PFSK-1 (cell line): ENCODE measurements at regions not wholly inside any gene's neighbourhood (a gene's known extent, or its start where the extent isn't known, plus 50 kb on each side); places are given as distances from the start of the nearest gene placed in this dataset.

Experiments used
- FOXP2 ChIP-seq: optimal IDR thresholded peaks from 2 replicates; pipeline ENCODE3; 2011; ENCODE audit warnings: borderline replicate concordance, control low read depth, inconsistent platforms; ENCODE audit not compliant: insufficient read depth; ENCODE audit errors: extremely low read length, extremely low read depth
- POLR2AphosphoS5 ChIP-seq: IDR thresholded peaks from 2 replicates; pipeline ENCODE4 v1.6.1; 2012; ENCODE audit warnings: low read depth, mild to moderate bottlenecking, control low read depth, low read length, moderate library complexity
- REST ChIP-seq, 2 experiments: IDR thresholded peaks; 2 replicates each; pipeline versions ENCODE4 v1.6.1 to v1.8.0; 2011 to 2012; ENCODE audit warnings: low read depth in 2 of 2, low read length in 2 of 2, control low read depth in 1 of 2, inconsistent platforms in 1 of 2, mild to moderate bottlenecking in 1 of 2, moderate library complexity in 1 of 2; ENCODE audit not compliant: insufficient read depth in 1 of 2
- SIN3A ChIP-seq: IDR thresholded peaks from 2 replicates; pipeline ENCODE4 v1.6.1; 2012; ENCODE audit warnings: mild to moderate bottlenecking, low read length, moderate library complexity, borderline replicate concordance; ENCODE audit not compliant: insufficient read depth
- TAF1 ChIP-seq: IDR thresholded peaks from 2 replicates; pipeline ENCODE4 v1.6.1; 2012; ENCODE audit warnings: low read length, control low read depth, borderline replicate concordance; ENCODE audit not compliant: insufficient read depth

- TF ChIP-seq REST (IDR thresholded peaks at IDR 0.05; ENCODE audit: insufficient read depth in 1 of 2, low read depth in 2 of 2, low read length in 2 of 2) (no peak), FOXP2 (no peak), POLR2AphosphoS5 (no peak), SIN3A (no peak), TAF1 (no peak)
Measured at GRCh38 chr9:16312116-16312515, 558.4 kb downstream of the BNC2 start.

- TF ChIP-seq SIN3A (no peak), POLR2AphosphoS5 (no peak), TAF1 (no peak), FOXP2 (no peak), REST (IDR thresholded peaks at IDR 0.05; ENCODE audit: insufficient read depth in 1 of 2, low read depth in 2 of 2, low read length in 2 of 2) (no peak)
Measured at GRCh38 chr9:16312962-16313546, 557.4 kb downstream of the BNC2 start.

- TF ChIP-seq TAF1 (no peak), POLR2AphosphoS5 (no peak)
Measured at GRCh38 chr9:16314476-16314875, 556.0 kb downstream of the BNC2 start.

GRCh38 chr9:16315720-16316119, 554.8 kb downstream of the BNC2 start:
- no peak for TF ChIP-seq POLR2AphosphoS5
- no peak for TF ChIP-seq SIN3A
- no peak for TF ChIP-seq TAF1
- no peak for TF ChIP-seq REST (IDR thresholded peaks at IDR 0.05; ENCODE audit: insufficient read depth in 1 of 2, low read depth in 2 of 2, low read length in 2 of 2)
- no peak for TF ChIP-seq FOXP2

- TF ChIP-seq SIN3A (no peak), FOXP2 (no peak), POLR2AphosphoS5 (no peak), REST (IDR thresholded peaks at IDR 0.05; ENCODE audit: insufficient read depth in 1 of 2, low read depth in 2 of 2, low read length in 2 of 2) (no peak), TAF1 (no peak)
Measured at GRCh38 chr9:16316456-16316855, 554.0 kb downstream of the BNC2 start.
